ENCODE measurements at regions not wholly inside any gene's neighbourhood (a gene's known extent, or its start where the extent isn't known, plus 50 kb on each side); places are given as distances from the start of the nearest gene placed in this dataset.

DNA sequence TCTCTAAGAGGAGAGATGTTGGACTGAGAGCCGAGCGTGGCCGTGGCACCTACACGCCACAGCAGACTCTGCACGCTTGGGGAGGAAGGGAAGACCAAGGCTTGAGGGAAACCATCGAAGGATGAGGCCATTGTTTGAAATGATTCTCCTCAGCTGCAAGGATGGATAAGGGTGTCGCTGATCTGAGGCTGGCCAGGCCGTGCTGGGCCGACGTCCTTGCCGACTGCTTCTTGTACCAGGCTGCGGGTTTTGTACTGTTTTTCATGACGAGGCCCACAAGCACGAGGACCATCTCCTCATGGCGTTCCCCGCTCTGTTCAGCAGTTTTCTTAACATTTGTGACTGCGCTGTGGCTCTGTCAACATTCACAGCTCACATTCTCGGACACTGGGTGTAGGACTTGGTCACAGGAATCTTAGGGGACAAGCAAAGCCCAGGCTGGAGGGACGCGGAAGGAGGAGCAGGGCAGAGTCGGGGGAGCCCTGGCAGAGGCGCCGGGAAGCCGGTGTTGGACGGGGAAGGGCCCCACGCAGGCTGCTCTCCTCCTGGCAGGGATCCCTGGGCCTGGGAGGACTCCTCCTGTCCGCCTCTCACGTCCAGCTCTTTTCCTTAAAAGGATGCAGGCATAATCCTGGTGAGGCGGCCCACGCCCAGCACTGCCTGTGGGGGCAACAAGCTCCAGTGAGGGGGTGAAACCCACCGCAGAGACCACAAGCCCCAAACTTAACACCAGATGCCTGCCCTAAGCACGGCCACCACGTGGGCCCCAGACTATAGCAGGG lies 259.0 kb upstream of the SALL3 start:
- Histone ChIP-seq H3K79me2 (ENCODE audit: low read length) (no peaks in the 10 kb centered on the region), H3K27ac (ENCODE audit: low read length) (no peak overlapping the region), H3K4me3 (ENCODE audit: low read length) (no peak overlapping the region), H3K9ac (ENCODE audit: low read length) (no peak overlapping the region), H3K36me3 (replicated peaks; ENCODE audit: low read depth, low read length) (no peaks in the 10 kb centered on the region), H3K4me2 (ENCODE audit: low read length) (no peak overlapping the region), H3K4me1 (ENCODE audit: low read length) (no peaks in the 10 kb centered on the region), H2AFZ (ENCODE audit: low read depth, low read length) (no peak overlapping the region), H3K27me3 (ENCODE audit: low read depth, low read length) (0 out of 2 replicates have a peak, but pooled peaks cover 5% of the 10 kb centered on the region), H4K20me1 (ENCODE audit: insufficient read depth, low read length) (no peaks in the 10 kb centered on the region), H3K9me3 (ENCODE audit: insufficient read depth, low read length) (peaks cover 4% of the 10 kb centered on the region; the same call in 1 of the 2 replicates)
- TF ChIP-seq, protein P1, sequence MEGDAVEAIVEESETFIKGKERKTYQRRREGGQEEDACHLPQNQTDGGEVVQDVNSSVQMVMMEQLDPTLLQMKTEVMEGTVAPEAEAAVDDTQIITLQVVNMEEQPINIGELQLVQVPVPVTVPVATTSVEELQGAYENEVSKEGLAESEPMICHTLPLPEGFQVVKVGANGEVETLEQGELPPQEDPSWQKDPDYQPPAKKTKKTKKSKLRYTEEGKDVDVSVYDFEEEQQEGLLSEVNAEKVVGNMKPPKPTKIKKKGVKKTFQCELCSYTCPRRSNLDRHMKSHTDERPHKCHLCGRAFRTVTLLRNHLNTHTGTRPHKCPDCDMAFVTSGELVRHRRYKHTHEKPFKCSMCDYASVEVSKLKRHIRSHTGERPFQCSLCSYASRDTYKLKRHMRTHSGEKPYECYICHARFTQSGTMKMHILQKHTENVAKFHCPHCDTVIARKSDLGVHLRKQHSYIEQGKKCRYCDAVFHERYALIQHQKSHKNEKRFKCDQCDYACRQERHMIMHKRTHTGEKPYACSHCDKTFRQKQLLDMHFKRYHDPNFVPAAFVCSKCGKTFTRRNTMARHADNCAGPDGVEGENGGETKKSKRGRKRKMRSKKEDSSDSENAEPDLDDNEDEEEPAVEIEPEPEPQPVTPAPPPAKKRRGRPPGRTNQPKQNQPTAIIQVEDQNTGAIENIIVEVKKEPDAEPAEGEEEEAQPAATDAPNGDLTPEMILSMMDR (IDR thresholded peaks at IDR 0.05; ENCODE audit: low read depth, low read length), result no peak
- TF ChIP-seq EZH2phosphoT487 (IDR thresholded peaks at IDR 0.05; ENCODE audit: low read depth), result no peak

DNA sequence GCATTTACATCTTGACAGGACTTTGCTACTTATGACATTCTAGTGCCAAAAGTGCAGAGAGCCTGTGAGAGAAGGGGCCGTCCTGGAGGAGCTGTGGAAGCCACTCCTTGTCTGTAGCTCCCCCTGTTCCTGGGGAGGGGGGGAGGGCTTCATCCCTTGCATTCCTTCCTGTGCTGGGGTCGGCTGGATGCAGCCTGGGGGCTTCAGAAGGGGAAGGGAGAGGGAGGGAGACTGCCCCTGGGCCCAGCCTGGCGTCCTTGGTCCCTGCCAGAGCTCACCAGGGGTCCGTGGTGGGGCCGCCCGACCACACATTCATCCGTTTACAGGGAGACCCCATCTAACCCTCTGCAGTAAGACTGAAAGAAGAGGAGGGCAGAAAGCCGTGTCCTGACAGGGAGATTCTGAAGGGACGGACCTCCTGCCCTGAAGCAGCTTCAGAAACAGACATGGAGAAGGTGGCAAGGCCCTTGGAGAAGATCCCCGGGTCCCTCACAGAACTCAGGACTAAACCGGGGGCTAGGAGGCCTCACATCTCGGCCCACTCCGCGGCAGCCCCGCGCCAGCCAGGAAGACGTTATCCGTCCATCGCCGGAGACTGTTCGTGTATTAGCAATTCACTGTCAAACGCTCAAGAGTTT lies 258.3 kb upstream of the SALL3 start:
- Histone ChIP-seq H3K36me3 (replicated peaks; ENCODE audit: low read depth, low read length) (no peaks in the 10 kb centered on the region), H3K9ac (ENCODE audit: low read length) (no peak overlapping the region), H3K27me3 (ENCODE audit: low read depth, low read length) (0 out of 2 replicates have a peak, but pooled peaks cover 5% of the 10 kb centered on the region), H3K27ac (ENCODE audit: low read length) (no peak overlapping the region), H3K9me3 (ENCODE audit: insufficient read depth, low read length) (peaks cover 4% of the 10 kb centered on the region; the same call in 1 of the 2 replicates), H2AFZ (ENCODE audit: low read depth, low read length) (no peak overlapping the region), H3K4me1 (ENCODE audit: low read length) (no peaks in the 10 kb centered on the region), H3K4me3 (ENCODE audit: low read length) (no peak overlapping the region), H3K4me2 (ENCODE audit: low read length) (no peak overlapping the region), H4K20me1 (ENCODE audit: insufficient read depth, low read length) (no peaks in the 10 kb centered on the region), H3K79me2 (ENCODE audit: low read length) (no peaks in the 10 kb centered on the region)
- TF ChIP-seq, protein P1 (IDR thresholded peaks at IDR 0.05; ENCODE audit: low read depth, low read length), result no peak
- no peak for TF ChIP-seq EZH2phosphoT487 (IDR thresholded peaks at IDR 0.05; ENCODE audit: low read depth)

DNA sequence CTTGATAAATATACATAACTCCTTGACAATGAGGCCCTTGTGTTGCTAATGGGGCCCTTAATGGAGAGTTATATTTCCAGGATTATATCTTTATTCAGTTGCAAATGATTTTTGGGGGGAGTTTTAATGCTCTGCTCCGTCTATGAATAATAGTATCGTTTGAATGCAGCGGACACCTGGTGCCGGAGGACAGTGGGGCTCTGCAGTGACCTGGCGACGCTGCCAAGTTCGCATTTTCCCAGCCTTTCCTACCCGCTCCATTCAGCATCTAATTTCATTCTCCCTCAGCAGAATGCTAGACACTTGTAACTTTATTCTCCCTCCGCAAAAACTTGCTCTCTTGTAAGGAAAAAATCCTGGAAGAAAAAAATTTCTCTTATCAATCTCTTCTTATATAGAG lies 257.6 kb upstream of the SALL3 start:
- Histone ChIP-seq H3K4me3 (ENCODE audit: low read length) (no peak overlapping the region), H3K27ac (ENCODE audit: low read length) (no peak overlapping the region), H3K36me3 (replicated peaks; ENCODE audit: low read depth, low read length) (no peaks in the 10 kb centered on the region), H2AFZ (ENCODE audit: low read depth, low read length) (no peak overlapping the region), H3K79me2 (ENCODE audit: low read length) (no peaks in the 10 kb centered on the region), H3K9ac (ENCODE audit: low read length) (no peak overlapping the region), H3K9me3 (ENCODE audit: insufficient read depth, low read length) (peaks cover 5% of the 10 kb centered on the region), H3K4me2 (ENCODE audit: low read length) (no peak overlapping the region), H4K20me1 (ENCODE audit: insufficient read depth, low read length) (no peaks in the 10 kb centered on the region), H3K4me1 (ENCODE audit: low read length) (no peaks in the 10 kb centered on the region), H3K27me3 (ENCODE audit: low read depth, low read length) (0 out of 2 replicates have a peak, but pooled peaks cover 5% of the 10 kb centered on the region)
- TF ChIP-seq, protein P1 (IDR thresholded peaks at IDR 0.05; ENCODE audit: low read depth, low read length), result no peak

DNA sequence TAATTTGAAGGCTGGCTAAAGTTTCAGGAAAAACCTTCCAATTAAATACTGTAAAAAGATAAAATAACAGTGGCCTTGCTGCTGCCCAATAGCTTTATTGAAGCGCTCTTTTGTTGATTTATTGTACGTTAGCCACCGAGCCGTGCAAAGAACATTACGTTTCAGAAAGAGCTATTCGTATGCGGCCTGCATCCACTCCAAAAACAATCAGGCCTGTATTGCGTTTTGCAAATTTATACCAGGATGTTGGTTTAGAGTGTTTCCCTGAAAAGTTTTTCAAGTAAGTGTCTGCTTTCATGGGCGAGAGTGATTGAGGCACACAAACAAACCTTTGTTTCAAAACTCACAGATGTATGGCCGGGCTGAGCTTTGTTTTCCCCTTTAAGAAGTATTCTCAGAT lies 257.2 kb upstream of the SALL3 start:
- H3K79me2 ChIP-seq (ENCODE audit: low read length), result no peaks in the 10 kb centered on the region
- TF ChIP-seq, protein P1 (IDR thresholded peaks at IDR 0.05; ENCODE audit: low read depth, low read length), result no peak
- no peak for TF ChIP-seq EZH2phosphoT487 (IDR thresholded peaks at IDR 0.05; ENCODE audit: low read depth)
- H3K4me3 ChIP-seq (ENCODE audit: low read length), result no peak overlapping the region
- no peak overlapping the region for H2AFZ ChIP-seq (ENCODE audit: low read depth, low read length)
- no peak overlapping the region for H3K9ac ChIP-seq (ENCODE audit: low read length)
- 0 out of 2 replicates have a peak, but pooled peaks cover 5% of the 10 kb centered on the region for H3K27me3 ChIP-seq (ENCODE audit: low read depth, low read length)
- no peaks in the 10 kb centered on the region for H4K20me1 ChIP-seq (ENCODE audit: insufficient read depth, low read length)
- no peak overlapping the region for H3K27ac ChIP-seq (ENCODE audit: low read length)
- H3K36me3 ChIP-seq (replicated peaks; ENCODE audit: low read depth, low read length), result no peaks in the 10 kb centered on the region
- H3K9me3 ChIP-seq (ENCODE audit: insufficient read depth, low read length), result peaks cover 8% of the 10 kb centered on the region
- no peak overlapping the region for H3K4me2 ChIP-seq (ENCODE audit: low read length)
- H3K4me1 ChIP-seq (ENCODE audit: low read length), result no peaks in the 10 kb centered on the region
